ENCODE measurements at regions not wholly inside any gene's neighbourhood (a gene's known extent, or its start where the extent isn't known, plus 50 kb on each side); places are given as distances from the start of the nearest gene placed in this dataset.

DNA sequence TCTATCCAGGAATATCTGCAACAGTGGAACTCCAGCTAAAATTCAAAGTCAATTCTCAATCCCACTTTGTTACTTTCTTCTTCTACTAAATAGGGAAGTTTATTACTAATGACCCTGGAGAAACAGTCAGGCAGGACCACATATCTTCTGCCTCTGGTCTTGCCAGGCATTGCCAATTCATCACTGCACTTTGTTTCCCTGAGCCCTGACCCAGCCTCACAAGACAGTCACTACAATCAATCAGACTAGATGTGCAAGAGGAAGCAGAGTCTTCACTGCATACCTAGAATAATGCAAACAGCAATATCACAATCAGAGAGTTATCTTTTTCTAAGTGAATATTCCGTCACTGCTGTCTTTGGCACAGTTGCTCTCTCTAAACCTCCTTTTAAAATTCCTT lies 74.9 kb upstream of the GAS1 start (continued):
- no peak for TF ChIP-seq EZH2phosphoT487 (IDR thresholded peaks at IDR 0.05; ENCODE audit: unreplicated experiment)
- TF ChIP-seq CREB1 (CRISPR knock-in tag; IDR thresholded peaks at IDR 0.05; ENCODE audit: low read depth), result no peak
- no peak for TF ChIP-seq ZNF114 (CRISPR knock-in tag; IDR thresholded peaks at IDR 0.05)
- TF ChIP-seq EZH2 (IDR thresholded peaks at IDR 0.05; ENCODE audit: low read depth, unreplicated experiment), result no peak
- no peak for TF ChIP-seq POLR2AphosphoS5 (IDR thresholded peaks at IDR 0.05; ENCODE audit: low read depth)
- TF ChIP-seq JUNB (IDR thresholded peaks at IDR 0.05; ENCODE audit: unreplicated experiment), result no peak
- no peak for TF ChIP-seq ZNF331 (CRISPR knock-in tag; IDR thresholded peaks at IDR 0.05; ENCODE audit: low read depth)

GRCh38 chr9:87026204-87026603 lies 78.9 kb upstream of the GAS1 start:
- no peaks in the 10 kb centered on the region for H4K20me1 ChIP-seq (replicated peaks; ENCODE audit: insufficient read depth)
- Mint-ChIP-seq H3K9me3 (peaks cover 5% of the 10 kb centered on the region; the same call in 1 of the 3 replicates), H3K27ac (no peak overlapping the region), H3K27me3 (ENCODE audit: insufficient read depth, low read depth, poor library complexity) (no peaks in the 10 kb centered on the region), H3K4me3 (no peak overlapping the region), H3K36me3 (ENCODE audit: low read depth) (no peaks in the 10 kb centered on the region), H3K4me1 (peaks cover 8% of the 10 kb centered on the region; the same call in 2 of the 3 replicates)
- peaks cover 3% of the 10 kb centered on the region for H3K9me2 ChIP-seq (ENCODE audit: insufficient read depth)
- no peak for ATAC-seq
- TF ChIP-seq POLR2AphosphoS5 (IDR thresholded peaks at IDR 0.05; ENCODE audit: low read depth) (no peak), EZH2phosphoT487 (IDR thresholded peaks at IDR 0.05; ENCODE audit: unreplicated experiment) (no peak), JUNB (IDR thresholded peaks at IDR 0.05; ENCODE audit: unreplicated experiment) (no peak), ZNF331 (CRISPR knock-in tag; IDR thresholded peaks at IDR 0.05; ENCODE audit: low read depth) (no peak), STAT1 (IDR thresholded peaks at IDR 0.05; ENCODE audit: unreplicated experiment) (no peak), CREB1 (CRISPR knock-in tag; IDR thresholded peaks at IDR 0.05; ENCODE audit: low read depth) (no peak), EZH2 (IDR thresholded peaks at IDR 0.05; ENCODE audit: low read depth, unreplicated experiment) (no peak), ZNF114 (CRISPR knock-in tag; IDR thresholded peaks at IDR 0.05) (no peak), CTCF (conservative IDR thresholded peaks at IDR 0.05; ENCODE audit: low read depth in 2 of 2) (no peak)
- TF ChIP-seq, protein P1, sequence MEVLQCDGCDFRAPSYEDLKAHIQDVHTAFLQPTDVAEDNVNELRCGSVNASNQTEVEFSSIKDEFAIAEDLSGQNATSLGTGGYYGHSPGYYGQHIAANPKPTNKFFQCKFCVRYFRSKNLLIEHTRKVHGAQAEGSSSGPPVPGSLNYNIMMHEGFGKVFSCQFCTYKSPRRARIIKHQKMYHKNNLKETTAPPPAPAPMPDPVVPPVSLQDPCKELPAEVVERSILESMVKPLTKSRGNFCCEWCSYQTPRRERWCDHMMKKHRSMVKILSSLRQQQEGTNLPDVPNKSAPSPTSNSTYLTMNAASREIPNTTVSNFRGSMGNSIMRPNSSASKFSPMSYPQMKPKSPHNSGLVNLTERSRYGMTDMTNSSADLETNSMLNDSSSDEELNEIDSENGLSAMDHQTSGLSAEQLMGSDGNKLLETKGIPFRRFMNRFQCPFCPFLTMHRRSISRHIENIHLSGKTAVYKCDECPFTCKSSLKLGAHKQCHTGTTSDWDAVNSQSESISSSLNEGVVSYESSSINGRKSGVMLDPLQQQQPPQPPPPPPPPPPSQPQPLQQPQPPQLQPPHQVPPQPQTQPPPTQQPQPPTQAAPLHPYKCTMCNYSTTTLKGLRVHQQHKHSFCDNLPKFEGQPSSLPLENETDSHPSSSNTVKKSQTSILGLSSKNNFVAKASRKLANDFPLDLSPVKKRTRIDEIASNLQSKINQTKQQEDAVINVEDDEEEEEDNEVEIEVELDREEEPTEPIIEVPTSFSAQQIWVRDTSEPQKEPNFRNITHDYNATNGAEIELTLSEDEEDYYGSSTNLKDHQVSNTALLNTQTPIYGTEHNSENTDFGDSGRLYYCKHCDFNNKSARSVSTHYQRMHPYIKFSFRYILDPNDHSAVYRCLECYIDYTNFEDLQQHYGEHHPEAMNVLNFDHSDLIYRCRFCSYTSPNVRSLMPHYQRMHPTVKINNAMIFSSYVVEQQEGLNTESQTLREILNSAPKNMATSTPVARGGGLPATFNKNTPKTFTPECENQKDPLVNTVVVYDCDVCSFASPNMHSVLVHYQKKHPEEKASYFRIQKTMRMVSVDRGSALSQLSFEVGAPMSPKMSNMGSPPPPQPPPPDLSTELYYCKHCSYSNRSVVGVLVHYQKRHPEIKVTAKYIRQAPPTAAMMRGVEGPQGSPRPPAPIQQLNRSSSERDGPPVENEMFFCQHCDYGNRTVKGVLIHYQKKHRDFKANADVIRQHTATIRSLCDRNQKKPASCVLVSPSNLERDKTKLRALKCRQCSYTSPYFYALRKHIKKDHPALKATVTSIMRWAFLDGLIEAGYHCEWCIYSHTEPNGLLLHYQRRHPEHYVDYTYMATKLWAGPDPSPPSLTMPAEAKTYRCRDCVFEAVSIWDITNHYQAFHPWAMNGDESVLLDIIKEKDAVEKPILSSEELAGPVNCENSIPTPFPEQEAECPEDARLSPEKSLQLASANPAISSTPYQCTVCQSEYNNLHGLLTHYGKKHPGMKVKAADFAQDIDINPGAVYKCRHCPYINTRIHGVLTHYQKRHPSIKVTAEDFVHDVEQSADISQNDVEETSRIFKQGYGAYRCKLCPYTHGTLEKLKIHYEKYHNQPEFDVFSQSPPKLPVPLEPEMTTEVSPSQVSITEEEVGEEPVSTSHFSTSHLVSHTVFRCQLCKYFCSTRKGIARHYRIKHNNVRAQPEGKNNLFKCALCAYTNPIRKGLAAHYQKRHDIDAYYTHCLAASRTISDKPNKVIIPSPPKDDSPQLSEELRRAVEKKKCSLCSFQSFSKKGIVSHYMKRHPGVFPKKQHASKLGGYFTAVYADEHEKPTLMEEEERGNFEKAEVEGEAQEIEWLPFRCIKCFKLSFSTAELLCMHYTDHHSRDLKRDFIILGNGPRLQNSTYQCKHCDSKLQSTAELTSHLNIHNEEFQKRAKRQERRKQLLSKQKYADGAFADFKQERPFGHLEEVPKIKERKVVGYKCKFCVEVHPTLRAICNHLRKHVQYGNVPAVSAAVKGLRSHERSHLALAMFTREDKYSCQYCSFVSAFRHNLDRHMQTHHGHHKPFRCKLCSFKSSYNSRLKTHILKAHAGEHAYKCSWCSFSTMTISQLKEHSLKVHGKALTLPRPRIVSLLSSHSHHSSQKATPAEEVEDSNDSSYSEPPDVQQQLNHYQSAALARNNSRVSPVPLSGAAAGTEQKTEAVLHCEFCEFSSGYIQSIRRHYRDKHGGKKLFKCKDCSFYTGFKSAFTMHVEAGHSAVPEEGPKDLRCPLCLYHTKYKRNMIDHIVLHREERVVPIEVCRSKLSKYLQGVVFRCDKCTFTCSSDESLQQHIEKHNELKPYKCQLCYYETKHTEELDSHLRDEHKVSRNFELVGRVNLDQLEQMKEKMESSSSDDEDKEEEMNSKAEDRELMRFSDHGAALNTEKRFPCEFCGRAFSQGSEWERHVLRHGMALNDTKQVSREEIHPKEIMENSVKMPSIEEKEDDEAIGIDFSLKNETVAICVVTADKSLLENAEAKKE (CRISPR knock-in tag; IDR thresholded peaks at IDR 0.05), result no peak
- TF ChIP-seq, protein P2, sequence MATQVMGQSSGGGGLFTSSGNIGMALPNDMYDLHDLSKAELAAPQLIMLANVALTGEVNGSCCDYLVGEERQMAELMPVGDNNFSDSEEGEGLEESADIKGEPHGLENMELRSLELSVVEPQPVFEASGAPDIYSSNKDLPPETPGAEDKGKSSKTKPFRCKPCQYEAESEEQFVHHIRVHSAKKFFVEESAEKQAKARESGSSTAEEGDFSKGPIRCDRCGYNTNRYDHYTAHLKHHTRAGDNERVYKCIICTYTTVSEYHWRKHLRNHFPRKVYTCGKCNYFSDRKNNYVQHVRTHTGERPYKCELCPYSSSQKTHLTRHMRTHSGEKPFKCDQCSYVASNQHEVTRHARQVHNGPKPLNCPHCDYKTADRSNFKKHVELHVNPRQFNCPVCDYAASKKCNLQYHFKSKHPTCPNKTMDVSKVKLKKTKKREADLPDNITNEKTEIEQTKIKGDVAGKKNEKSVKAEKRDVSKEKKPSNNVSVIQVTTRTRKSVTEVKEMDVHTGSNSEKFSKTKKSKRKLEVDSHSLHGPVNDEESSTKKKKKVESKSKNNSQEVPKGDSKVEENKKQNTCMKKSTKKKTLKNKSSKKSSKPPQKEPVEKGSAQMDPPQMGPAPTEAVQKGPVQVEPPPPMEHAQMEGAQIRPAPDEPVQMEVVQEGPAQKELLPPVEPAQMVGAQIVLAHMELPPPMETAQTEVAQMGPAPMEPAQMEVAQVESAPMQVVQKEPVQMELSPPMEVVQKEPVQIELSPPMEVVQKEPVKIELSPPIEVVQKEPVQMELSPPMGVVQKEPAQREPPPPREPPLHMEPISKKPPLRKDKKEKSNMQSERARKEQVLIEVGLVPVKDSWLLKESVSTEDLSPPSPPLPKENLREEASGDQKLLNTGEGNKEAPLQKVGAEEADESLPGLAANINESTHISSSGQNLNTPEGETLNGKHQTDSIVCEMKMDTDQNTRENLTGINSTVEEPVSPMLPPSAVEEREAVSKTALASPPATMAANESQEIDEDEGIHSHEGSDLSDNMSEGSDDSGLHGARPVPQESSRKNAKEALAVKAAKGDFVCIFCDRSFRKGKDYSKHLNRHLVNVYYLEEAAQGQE (IDR thresholded peaks at IDR 0.05; ENCODE audit: unreplicated experiment), result no peak
- TF ChIP-seq, protein P3, sequence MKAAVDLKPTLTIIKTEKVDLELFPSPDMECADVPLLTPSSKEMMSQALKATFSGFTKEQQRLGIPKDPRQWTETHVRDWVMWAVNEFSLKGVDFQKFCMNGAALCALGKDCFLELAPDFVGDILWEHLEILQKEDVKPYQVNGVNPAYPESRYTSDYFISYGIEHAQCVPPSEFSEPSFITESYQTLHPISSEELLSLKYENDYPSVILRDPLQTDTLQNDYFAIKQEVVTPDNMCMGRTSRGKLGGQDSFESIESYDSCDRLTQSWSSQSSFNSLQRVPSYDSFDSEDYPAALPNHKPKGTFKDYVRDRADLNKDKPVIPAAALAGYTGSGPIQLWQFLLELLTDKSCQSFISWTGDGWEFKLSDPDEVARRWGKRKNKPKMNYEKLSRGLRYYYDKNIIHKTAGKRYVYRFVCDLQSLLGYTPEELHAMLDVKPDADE (IDR thresholded peaks at IDR 0.05), result no peak
- peaks cover 8% of the 10 kb centered on the region; the same call in 1 of the 2 replicates for H3K79me2 ChIP-seq (replicated peaks; ENCODE audit: insufficient read depth)
- no peaks in the 10 kb centered on the region for H3K27me3 ChIP-seq (ENCODE audit: insufficient read depth)
- H3K4me2 ChIP-seq, result no peak overlapping the region
- peaks cover 6% of the 10 kb centered on the region; the same call in 1 of the 2 replicates for H3K36me3 ChIP-seq (ENCODE audit: insufficient read depth)
- no peak for DNase-seq (ENCODE audit: low spot score)
- no peak overlapping the region for H2AFZ ChIP-seq
- H3K4me1 ChIP-seq (ENCODE audit: insufficient read depth), result peaks cover 9% of the 10 kb centered on the region; the same call in 1 of the 2 replicates
- no peak overlapping the region for H3K4me3 ChIP-seq
- no peak overlapping the region for H3K27ac ChIP-seq (ENCODE audit: low read depth)
- H3F3A ChIP-seq (replicated peaks; ENCODE audit: low read depth), result no peaks in the 10 kb centered on the region
